HepG2 (cell line): ENCODE measurements at regions not wholly inside any gene's neighbourhood (a gene's known extent, or its start where the extent isn't known, plus 50 kb on each side); places are given as distances from the start of the nearest gene placed in this dataset.

Experiments
- BCL6 ChIP-seq: IDR thresholded peaks from 2 replicates; pipeline ENCODE4 v1.6.1; 2016; ENCODE audit warnings: missing genetic modification reagents, missing compliant biosample characterization
- CREB3 ChIP-seq: sonication (generic); formaldehyde crosslinking; IDR thresholded peaks from 2 replicates; pipeline ENCODE4 v1.5.0; 2020; ENCODE audit warnings: missing genetic modification reagents
- GATA4 ChIP-seq: sonication (generic); IDR thresholded peaks from 2 replicates; pipeline ENCODE4 v1.6.1; 2016; ENCODE audit warnings: antibody characterized with exemption, low read depth, borderline replicate concordance
- MED1 ChIP-seq: sonication (generic); formaldehyde crosslinking; IDR thresholded peaks from 2 replicates; pipeline ENCODE4 v1.4.0; 2020; ENCODE audit warnings: missing genetic modification reagents
- PHF21A ChIP-seq: sonication (generic); formaldehyde crosslinking; IDR thresholded peaks from 2 replicates; pipeline ENCODE4 v1.5.0; 2020; ENCODE audit warnings: mild to moderate bottlenecking, missing genetic modification reagents
- RERE ChIP-seq: IDR thresholded peaks from 2 replicates; pipeline ENCODE4 v1.6.1; 2016; ENCODE audit warnings: low read depth, missing genetic modification reagents, missing compliant biosample characterization
- TBX2 ChIP-seq: sonication (generic); formaldehyde crosslinking; IDR thresholded peaks from 2 replicates; pipeline ENCODE4 v1.5.0; 2020; ENCODE audit warnings: missing genetic modification reagents, mild to moderate bottlenecking, borderline replicate concordance
- ZBED4 ChIP-seq: sonication (generic); formaldehyde crosslinking; IDR thresholded peaks from 2 replicates; pipeline ENCODE4 v1.4.0; 2020; ENCODE audit warnings: missing genetic modification reagents, borderline replicate concordance
- ZEB1 ChIP-seq: IDR thresholded peaks from 2 replicates; pipeline ENCODE4 v1.6.1; 2012; ENCODE audit warnings: mild to moderate bottlenecking, low read depth, inconsistent platforms; ENCODE audit not compliant: insufficient replicate concordance
- ZNF331 ChIP-seq: sonication (generic); formaldehyde crosslinking; IDR thresholded peaks from 2 replicates; pipeline ENCODE4 v1.4.0; 2020; ENCODE audit warnings: missing genetic modification reagents
- ZSCAN30 ChIP-seq: sonication (generic); formaldehyde crosslinking; IDR thresholded peaks from 2 replicates; pipeline ENCODE4 v1.5.0; 2020; ENCODE audit warnings: mild to moderate bottlenecking, missing genetic modification reagents
- TF ChIP-seq, protein P1 (sequence below), 2 experiments: sonication (generic) in 1 of 2; formaldehyde crosslinking in 1 of 2; IDR thresholded peaks; 2 replicates each; pipeline versions ENCODE4 v1.4.0 to v1.6.1; 2016 to 2020; ENCODE audit warnings: borderline replicate concordance in 1 of 2, low read depth in 1 of 2, mild to moderate bottlenecking in 1 of 2, missing genetic modification reagents in 1 of 2
- TF ChIP-seq, protein P2 (sequence below): sonication (generic); IDR thresholded peaks from 2 replicates; pipeline ENCODE4 v1.6.1; 2016; ENCODE audit warnings: low read depth, borderline replicate concordance

DNA sequence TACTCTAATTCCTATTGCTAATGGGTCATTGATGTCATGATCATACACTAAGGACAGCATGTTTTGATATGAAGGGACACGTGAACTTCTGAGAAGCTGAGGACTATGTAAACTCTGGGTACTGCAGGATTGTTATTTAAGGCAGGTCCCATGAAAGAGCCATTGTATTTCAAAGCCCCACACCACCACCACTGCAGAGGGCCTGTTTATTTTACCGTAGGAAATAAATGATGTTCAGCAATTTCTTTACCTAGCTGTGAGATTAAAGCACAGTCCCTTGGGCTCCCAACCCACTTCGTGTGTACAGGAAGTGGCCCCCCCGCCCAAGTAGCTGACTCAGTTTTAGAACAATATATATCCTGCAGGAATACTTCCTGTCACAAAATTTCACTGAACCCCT, 89.8 kb upstream of the ACSL4 start (continued):
- peak; percentile 55; the same call in 1 of the 2 replicates for TF ChIP-seq RERE (CRISPR knock-in tag)
- peak; percentile 11 for TF ChIP-seq ZEB1
- TF ChIP-seq MED1 (CRISPR knock-in tag): peak; percentile 95
- TF ChIP-seq, protein P1, sequence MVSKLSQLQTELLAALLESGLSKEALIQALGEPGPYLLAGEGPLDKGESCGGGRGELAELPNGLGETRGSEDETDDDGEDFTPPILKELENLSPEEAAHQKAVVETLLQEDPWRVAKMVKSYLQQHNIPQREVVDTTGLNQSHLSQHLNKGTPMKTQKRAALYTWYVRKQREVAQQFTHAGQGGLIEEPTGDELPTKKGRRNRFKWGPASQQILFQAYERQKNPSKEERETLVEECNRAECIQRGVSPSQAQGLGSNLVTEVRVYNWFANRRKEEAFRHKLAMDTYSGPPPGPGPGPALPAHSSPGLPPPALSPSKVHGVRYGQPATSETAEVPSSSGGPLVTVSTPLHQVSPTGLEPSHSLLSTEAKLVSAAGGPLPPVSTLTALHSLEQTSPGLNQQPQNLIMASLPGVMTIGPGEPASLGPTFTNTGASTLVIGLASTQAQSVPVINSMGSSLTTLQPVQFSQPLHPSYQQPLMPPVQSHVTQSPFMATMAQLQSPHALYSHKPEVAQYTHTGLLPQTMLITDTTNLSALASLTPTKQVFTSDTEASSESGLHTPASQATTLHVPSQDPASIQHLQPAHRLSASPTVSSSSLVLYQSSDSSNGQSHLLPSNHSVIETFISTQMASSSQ (IDR thresholded peaks at IDR 0.05; ENCODE audit: low read depth): peak; percentile 67; the same call in 1 of the 2 replicates
- TF ChIP-seq, protein P1 (CRISPR knock-in tag; IDR thresholded peaks at IDR 0.05; ENCODE audit: borderline replicate concordance): peak; percentile 57; the same call in 1 of the 2 replicates
- no peak for TF ChIP-seq CREB3 (CRISPR knock-in tag)
- peak; percentile 81; the same call in 1 of the 2 replicates for TF ChIP-seq GATA4
- TF ChIP-seq PHF21A (CRISPR knock-in tag): peak; percentile 71
- TF ChIP-seq, protein P2, sequence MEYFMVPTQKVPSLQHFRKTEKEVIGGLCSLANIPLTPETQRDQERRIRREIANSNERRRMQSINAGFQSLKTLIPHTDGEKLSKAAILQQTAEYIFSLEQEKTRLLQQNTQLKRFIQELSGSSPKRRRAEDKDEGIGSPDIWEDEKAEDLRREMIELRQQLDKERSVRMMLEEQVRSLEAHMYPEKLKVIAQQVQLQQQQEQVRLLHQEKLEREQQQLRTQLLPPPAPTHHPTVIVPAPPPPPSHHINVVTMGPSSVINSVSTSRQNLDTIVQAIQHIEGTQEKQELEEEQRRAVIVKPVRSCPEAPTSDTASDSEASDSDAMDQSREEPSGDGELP: peak; percentile 50; the same call in 1 of the 2 replicates
- 0 out of 2 replicates have a peak, but pooled peaks have one; percentile 32 for TF ChIP-seq ZBED4 (CRISPR knock-in tag)
- TF ChIP-seq TBX2 (CRISPR knock-in tag): peak; percentile 87
- TF ChIP-seq ZSCAN30 (CRISPR knock-in tag): 0 out of 2 replicates have a peak, but pooled peaks have one; percentile 36
- peak; percentile 46 for TF ChIP-seq BCL6
- peak; percentile 34; the same call in 1 of the 2 replicates for TF ChIP-seq ZNF331 (CRISPR knock-in tag)
